GM12873 (cell line): ENCODE measurements at regions not wholly inside any gene's neighbourhood (a gene's known extent, or its start where the extent isn't known, plus 50 kb on each side); places are given as distances from the start of the nearest gene placed in this dataset.

Experiments used
- TF ChIP-seq, protein P1 (sequence below): IDR thresholded peaks from 2 replicates; pipeline ENCODE4 v1.5.1; 2012; ENCODE audit warnings: low read depth, mild to moderate bottlenecking, moderate library complexity, low read length, control low read depth; ENCODE audit not compliant: insufficient read depth; ENCODE audit errors: missing control alignments

DNA sequence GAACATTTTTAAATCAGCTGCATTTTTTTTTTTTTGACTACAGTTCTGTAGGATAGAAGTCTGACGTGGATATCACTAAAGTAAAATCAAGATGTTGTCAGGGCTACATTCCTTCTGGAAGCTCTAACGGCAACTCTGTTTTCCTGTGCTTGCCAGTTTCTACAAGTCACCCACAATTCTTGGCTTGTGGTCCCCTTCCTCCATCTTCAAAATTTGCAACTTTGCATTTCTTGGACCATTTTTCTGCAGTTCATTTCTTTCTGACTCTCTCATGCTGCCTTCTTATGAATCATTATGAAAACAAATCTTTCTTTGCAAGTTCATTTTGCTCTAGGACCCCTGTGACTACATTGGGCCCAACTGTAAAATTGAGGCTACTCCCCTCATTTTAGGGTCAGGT is 367.9 kb downstream of the DSC3 start:
- TF ChIP-seq, protein P1, sequence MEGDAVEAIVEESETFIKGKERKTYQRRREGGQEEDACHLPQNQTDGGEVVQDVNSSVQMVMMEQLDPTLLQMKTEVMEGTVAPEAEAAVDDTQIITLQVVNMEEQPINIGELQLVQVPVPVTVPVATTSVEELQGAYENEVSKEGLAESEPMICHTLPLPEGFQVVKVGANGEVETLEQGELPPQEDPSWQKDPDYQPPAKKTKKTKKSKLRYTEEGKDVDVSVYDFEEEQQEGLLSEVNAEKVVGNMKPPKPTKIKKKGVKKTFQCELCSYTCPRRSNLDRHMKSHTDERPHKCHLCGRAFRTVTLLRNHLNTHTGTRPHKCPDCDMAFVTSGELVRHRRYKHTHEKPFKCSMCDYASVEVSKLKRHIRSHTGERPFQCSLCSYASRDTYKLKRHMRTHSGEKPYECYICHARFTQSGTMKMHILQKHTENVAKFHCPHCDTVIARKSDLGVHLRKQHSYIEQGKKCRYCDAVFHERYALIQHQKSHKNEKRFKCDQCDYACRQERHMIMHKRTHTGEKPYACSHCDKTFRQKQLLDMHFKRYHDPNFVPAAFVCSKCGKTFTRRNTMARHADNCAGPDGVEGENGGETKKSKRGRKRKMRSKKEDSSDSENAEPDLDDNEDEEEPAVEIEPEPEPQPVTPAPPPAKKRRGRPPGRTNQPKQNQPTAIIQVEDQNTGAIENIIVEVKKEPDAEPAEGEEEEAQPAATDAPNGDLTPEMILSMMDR, result no peak

DNA sequence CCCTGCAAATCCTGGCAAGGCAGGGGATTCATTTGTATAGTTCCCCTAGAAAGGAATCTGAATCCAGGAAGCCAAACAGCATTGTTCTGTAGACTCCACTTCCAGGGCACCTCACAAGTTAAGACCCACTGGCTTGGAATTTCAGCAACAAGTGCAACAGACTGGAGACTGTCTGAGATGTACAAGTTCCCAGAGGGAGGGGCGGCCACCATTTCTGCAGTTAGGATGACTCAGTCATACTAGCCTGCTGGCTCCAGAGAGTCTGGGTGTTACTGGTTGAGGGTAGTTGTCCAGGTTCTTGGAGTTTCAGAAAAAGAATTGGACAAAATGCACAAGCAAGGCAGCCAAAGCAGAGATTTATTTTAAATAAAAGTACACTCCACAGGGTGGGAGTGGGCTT is 384.2 kb downstream of the DSC3 start:
- TF ChIP-seq, protein P1, result no peak

DNA sequence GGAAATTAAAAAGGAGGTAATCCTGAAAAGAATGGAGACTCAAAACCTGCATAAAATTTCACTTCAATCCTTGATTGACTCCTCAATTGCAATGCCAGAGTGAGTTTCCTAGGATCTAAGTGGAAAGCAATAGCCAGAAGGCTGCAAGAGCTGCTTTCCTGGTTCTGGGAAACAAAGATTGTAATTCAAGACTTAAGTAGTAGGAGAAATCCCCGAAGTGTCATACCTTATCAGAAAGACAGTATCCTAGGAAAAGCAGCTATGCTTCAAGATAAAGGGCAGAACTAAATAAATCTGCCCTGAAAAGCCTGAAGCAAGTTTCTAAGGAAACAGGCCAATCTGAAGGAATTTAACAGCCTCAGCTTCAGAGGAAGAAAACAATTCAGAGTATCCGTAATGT is 390.2 kb downstream of the DSC3 start:
- TF ChIP-seq, protein P1, result no peak

DNA sequence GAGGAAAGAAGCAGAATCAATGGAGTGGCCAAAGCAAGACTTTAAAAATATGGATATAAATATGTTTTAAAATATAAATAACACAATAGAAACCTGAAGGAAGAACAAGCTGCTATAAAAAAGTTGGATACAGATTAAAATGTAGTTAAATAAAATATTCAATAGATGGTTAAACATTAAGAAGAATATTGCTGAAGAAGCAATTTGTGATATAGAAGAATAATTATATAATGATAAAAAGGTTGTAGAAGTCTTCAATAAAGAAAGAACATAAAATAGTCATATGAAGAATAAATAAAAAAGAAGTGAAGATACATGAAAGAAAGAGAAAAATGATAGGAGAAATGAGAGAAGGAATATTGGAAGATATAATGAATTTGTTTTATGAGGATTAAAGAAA is 392.0 kb downstream of the DSC3 start:
- TF ChIP-seq, protein P1, result no peak

DNA sequence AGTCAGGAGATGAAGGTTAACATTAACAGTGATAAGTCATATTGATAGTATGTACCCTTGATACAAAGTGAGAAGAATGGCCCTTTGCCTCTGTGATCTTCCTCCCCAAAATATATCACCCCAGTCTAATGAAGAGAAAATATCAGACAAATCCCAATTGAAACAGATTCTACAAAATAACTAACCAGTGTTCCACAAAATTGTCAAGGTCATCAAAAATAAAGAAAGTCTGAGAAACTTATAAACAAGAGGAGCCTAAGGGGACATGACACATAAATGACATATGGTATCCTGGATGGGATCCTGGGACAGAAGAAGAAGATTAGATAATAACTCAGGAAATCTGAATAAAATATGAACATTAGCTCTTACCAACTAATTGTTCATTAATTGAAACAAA is 398.4 kb downstream of the DSC3 start:
- TF ChIP-seq, protein P1, result no peak

DNA sequence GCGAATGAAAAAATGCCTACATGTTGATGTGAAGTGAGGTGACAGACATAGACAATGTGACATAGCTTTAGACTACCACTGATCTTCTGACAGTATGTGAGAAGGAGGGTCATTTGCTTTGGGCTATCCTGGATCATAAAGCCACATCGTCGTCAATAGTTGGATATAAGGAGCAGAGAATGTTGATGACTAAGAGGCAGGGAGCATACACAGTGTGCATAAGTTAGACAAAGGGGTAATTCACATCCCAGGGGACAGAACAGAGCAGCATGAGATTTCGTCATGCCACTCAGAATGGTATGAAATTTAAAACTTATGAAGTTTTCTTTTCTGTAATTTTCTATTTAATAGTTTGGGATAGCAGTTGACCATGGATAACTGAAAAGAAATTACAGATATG is 403.2 kb downstream of the DSC3 start:
- TF ChIP-seq, protein P1, result no peak

DNA sequence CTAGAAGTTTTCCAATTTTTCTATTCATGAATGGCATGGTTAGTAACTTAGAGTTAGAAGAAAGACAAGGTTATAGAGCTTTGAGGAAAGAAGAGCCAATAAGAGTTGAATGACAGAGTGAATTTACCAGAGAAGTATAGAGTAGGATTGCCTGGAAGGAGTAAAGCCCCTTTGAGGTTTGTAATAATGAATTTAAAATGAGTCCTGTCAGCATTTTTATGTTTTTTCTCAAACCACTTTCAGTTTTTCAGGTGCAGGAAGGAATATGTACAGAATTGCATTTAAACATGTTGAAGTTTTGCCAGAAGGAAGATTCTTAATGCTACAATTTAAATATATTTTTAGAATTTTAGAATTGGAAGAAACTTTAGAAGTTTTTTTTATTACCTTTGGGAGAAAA is 408.3 kb downstream of the DSC3 start:
- TF ChIP-seq, protein P1, result no peak

DNA sequence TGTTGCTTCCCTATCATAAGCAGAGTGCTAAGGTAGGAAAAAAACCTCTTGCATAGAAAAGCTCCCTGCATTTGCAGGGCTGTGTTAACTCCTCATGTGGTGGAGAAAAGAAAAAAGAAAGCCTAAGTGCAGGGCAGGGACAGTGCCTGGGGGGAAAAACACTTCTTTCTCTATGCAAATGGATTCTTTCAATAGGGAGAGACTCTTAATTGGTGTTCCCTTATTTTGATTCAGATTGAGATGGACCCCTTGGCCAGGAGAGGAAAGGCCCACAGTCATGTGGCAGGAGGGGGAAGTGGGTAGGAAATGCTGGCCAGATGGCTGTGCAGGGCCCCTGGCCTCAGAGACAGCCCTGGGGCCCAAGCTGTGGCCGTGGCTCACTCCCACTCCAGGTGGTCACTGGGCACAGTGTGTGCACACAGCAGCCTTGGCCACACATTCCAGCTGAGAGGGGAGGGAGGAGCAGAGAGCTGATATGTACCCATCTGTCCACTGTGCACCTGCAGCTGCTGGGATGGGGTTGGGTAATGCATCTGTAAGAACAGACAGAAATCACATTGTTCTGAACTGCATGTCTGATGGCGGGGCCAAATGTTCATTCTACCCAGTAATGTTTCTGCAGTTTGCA is 410.4 kb downstream of the DSC3 start:
- TF ChIP-seq, protein P1, result no peak
